PC-3 (cell line): ENCODE measurements at regions not wholly inside any gene's neighbourhood (a gene's known extent, or its start where the extent isn't known, plus 50 kb on each side); places are given as distances from the start of the nearest gene placed in this dataset.
A peak's percentile ranks its signal among the peaks of the same experiment; 100 is the strongest.
"Not testable (repeated sequence)": the region's sequence is repeated elsewhere in the genome, so short reads cannot be mapped to it uniquely, and the experiment has no call there.

Experiments used
- ATAC-seq: fragments of 200-7000 bp; cut with Tn5 transposase; 2 replicates; pipeline ENCODE4 v1.9.1; 2020; ENCODE audit warnings: mild to moderate bottlenecking, moderate library complexity
- BruUV-seq: library from RNA; stranded (reverse); fragments of 400-500 nt; replicated peaks from 2 replicates; lab custom pipeline; 2021; lab: Mats Ljungman, UMichigan
- CTCF ChIA-PET: fragments of 300-600 bp; sonication (Branson Sonifier 250); formaldehyde crosslinking; loops from one replicate; lab custom pipeline; 2022; ENCODE audit warnings: antibody characterized with exemption; lab: Charles Lee
- POLR2A ChIA-PET: fragments of 300-600 bp; sonication (Branson Sonifier 250); formaldehyde crosslinking; loops from one replicate; lab custom pipeline; 2022; ENCODE audit warnings: antibody characterized with exemption; ENCODE audit not compliant: unreplicated experiment; lab: Charles Lee
- DNase-seq: peaks from one replicate; pipeline ENCODE4 v3.0.0-alpha.2; 2015
- H2AFZ ChIP-seq: fragments of 300-600 bp; sonication (generic); 2 replicates; pipeline ENCODE4 v1.6.0; 2016; ENCODE audit warnings: antibody characterized with exemption, low read length
- H3F3A ChIP-seq: fragments of 300-600 bp; sonication (generic); one replicate; pipeline ENCODE4 v1.6.0; 2017; ENCODE audit warnings: antibody characterized with exemption, low read length, control low read depth, mild to moderate bottlenecking; ENCODE audit not compliant: unreplicated experiment
- H3K27ac ChIP-seq: fragments of 300-600 bp; sonication (generic); 2 replicates; pipeline ENCODE4 v1.5.1; 2016; ENCODE audit warnings: mild to moderate bottlenecking, low read length
- H3K27me3 ChIP-seq: fragments of 300-600 bp; sonication (generic); 2 replicates; pipeline ENCODE4 v1.6.1; 2016; ENCODE audit warnings: low read length, mixed read lengths
- H3K36me3 ChIP-seq: fragments of 300-600 bp; sonication (generic); 2 replicates; pipeline ENCODE4 v1.6.1; 2016; ENCODE audit warnings: low read depth, mixed run types, low read length, mixed read lengths
- H3K4me1 ChIP-seq: fragments of 300-600 bp; sonication (generic); 2 replicates; pipeline ENCODE4 v1.5.1; 2016; ENCODE audit warnings: low read length; ENCODE audit not compliant: insufficient read depth
- H3K4me2 ChIP-seq: fragments of 300-600 bp; sonication (generic); 2 replicates; pipeline ENCODE4 v1.6.0; 2016; ENCODE audit warnings: low read length
- H3K4me3 ChIP-seq: fragments of 300-600 bp; sonication (generic); 2 replicates; pipeline ENCODE4 v1.5.1; 2016; ENCODE audit warnings: mild to moderate bottlenecking, low read length, mixed read lengths
- H3K79me2 ChIP-seq: fragments of 300-600 bp; sonication (generic); 2 replicates; pipeline ENCODE4 v1.6.1; 2017; ENCODE audit warnings: low read length, mixed read lengths
- H3K9ac ChIP-seq: fragments of 300-600 bp; sonication (generic); 2 replicates; pipeline ENCODE4 v1.6.0; 2016; ENCODE audit warnings: mild to moderate bottlenecking, low read length
- H3K9me2 ChIP-seq: fragments of 300-600 bp; sonication (generic); replicated peaks from 2 replicates; pipeline ENCODE4 v1.6.1; 2016; ENCODE audit warnings: mixed run types, low read length, mixed read lengths
- H3K9me3 ChIP-seq: fragments of 300-600 bp; sonication (generic); 2 replicates; pipeline ENCODE4 v1.6.1; 2016; ENCODE audit warnings: low read length, mixed read lengths
- H4K20me1 ChIP-seq: fragments of 300-600 bp; sonication (generic); 2 replicates; pipeline ENCODE4 v1.6.1; 2016; ENCODE audit warnings: low read length, mixed read lengths
- EZH2 ChIP-seq: fragments of 300-600 bp; sonication (generic); IDR thresholded peaks from one replicate; pipeline ENCODE4 v1.6.1; 2017; ENCODE audit warnings: antibody characterized with exemption, mild to moderate bottlenecking, low read length; ENCODE audit not compliant: unreplicated experiment
- EZH2phosphoT487 ChIP-seq: fragments of 300-600 bp; sonication (generic); IDR thresholded peaks from 2 replicates; pipeline ENCODE4 v1.6.1; 2018; ENCODE audit warnings: mild to moderate bottlenecking, antibody characterized with exemption, low read length, borderline replicate concordance
- intact Hi-C: fragments of 100-400 bp; cut with micrococcal nuclease; formaldehyde crosslinking; loops from 2 replicates; pipeline ENCODE4 v1.9.0; 2023
- TF ChIP-seq, protein P1 (sequence below): fragments of 300-600 bp; sonication (generic); conservative IDR thresholded peaks from 2 replicates; pipeline ENCODE4 v1.5.1; 2017; ENCODE audit warnings: antibody characterized with exemption, low read depth, mild to moderate bottlenecking, low read length

GRCh38 chr1:121518726-121519041 lies 333.9 kb downstream of the SRGAP2C start:
- H4K20me1 ChIP-seq = no peaks in the 10 kb centered on the region
- H3K79me2 ChIP-seq = no peaks in the 10 kb centered on the region
- H3K4me3 ChIP-seq = peak overlapping the region; percentile 78
- ChIA-PET CTCF (no interaction called here), POLR2A (no interaction called here)
- peak overlapping the region; percentile 96 for H2AFZ ChIP-seq
- no peak for ATAC-seq
- no peak overlapping the region for H3K27ac ChIP-seq
- no TSS peak for BruUV-seq
- H3K9ac ChIP-seq = peak overlapping the region; percentile 59
- DNase-seq = no peak
- H3K9me2 ChIP-seq = no peaks in the 10 kb centered on the region
- peaks cover 7% of the 10 kb centered on the region for H3K4me1 ChIP-seq
- intact Hi-C loops = no loop called here
- no peaks in the 10 kb centered on the region for H3K27me3 ChIP-seq
- peak overlapping the region; percentile 83 for H3K4me2 ChIP-seq
- no peaks in the 10 kb centered on the region for H3F3A ChIP-seq
- H3K36me3 ChIP-seq = no peaks in the 10 kb centered on the region
- no peaks in the 10 kb centered on the region for H3K9me3 ChIP-seq
- TF ChIP-seq EZH2 = no peak

DNA sequence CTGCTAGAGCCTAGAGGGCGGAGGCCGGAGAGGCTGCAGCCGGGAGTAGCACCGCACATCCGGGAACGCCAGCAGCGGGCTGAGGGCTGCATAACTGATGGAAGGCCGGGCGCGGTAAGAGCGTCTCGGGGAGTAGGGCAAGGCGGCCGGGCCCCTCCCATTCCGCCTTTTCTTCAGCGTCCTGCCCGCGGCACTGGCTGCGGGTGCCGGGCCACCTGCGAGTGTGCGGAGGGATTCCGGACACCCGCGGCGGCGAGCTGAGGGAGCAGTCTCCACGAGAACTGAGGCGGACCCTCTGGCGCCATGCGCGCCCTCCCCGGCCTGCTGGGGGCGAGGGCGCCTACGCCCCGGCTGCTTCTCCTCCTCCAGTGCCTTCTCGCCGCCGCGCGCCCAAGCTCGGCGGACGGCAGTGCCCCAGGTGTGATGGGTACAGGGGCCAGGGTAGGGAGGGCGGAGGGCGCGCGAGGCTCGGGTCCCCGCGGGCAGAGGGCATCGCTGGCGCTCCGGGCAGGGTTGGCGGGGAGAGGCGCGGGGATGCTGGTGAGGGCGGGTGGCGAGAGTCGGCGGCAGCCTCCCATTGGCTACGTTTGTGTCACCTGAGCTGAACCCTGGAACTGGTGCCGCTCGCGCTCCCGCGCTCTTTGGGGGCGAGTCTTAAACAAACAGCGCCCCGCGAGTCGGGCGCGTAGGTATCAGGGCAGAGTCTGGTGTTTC lies 334.4 kb downstream of the SRGAP2C start:
- POLR2A ChIA-PET = no interaction called here

DNA sequence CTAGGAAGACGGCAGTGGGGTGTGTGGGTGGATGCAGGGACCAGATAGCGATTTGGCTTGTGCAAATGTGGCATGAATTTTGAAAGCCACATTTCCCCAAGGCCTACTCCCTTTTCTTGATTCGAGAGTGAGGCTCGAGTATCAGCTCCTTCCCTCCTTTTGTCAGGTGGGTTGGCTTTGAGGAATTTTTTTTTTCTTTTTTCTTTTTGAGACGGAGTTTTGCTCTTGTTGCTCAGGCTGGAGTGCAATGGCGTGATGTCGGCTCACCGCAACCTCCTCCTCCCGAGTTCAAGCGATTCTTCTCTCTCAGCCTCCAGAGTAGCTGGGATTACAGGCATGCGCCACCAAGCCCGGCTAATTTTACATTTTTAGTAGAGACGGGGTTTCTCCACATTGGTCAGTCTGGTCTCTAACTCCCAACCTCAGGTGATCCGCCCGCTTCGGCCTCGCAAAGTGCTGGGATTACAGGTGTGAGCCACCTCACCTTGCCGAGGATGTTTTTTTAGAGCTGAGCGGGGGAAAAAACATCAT lies 335.0 kb downstream of the SRGAP2C start:
- H3K4me1 ChIP-seq, H4K20me1 ChIP-seq, H3F3A ChIP-seq, H3K27ac ChIP-seq, ATAC-seq, CTCF ChIA-PET, H3K27me3 ChIP-seq, H3K36me3 ChIP-seq, H3K79me2 ChIP-seq, H3K9me3 ChIP-seq, DNase-seq, POLR2A ChIA-PET, intact Hi-C loops, BruUV-seq, H3K9me2 ChIP-seq: not testable (repeated sequence)
- Histone ChIP-seq H2AFZ (peak overlapping the region; percentile 96), H3K9ac (peak overlapping the region; percentile 59; the same call in 1 of the 2 replicates), H3K4me3 (peak overlapping the region; percentile 78), H3K4me2 (peak overlapping the region; percentile 83)

More for the DNA sequence above, 334.4 kb downstream of the SRGAP2C start:
- H3K27me3 ChIP-seq = no peaks in the 10 kb centered on the region
- peak overlapping the region; percentile 59 for H3K9ac ChIP-seq
- H3K9me2 ChIP-seq = no peaks in the 10 kb centered on the region
- peak overlapping the region; percentile 83 for H3K4me2 ChIP-seq
- H3K4me1 ChIP-seq = peaks cover 7% of the 10 kb centered on the region
- H3K36me3 ChIP-seq = no peaks in the 10 kb centered on the region
- CTCF ChIA-PET = no interaction called here
- no peaks in the 10 kb centered on the region for H4K20me1 ChIP-seq
- peak overlapping the region; percentile 96 for H2AFZ ChIP-seq
- H3K27ac ChIP-seq = no peak overlapping the region
- ATAC-seq (peak; percentile 85), DNase-seq (peak; percentile 39)
- no peak for TF ChIP-seq EZH2phosphoT487
- TF ChIP-seq, protein P1, sequence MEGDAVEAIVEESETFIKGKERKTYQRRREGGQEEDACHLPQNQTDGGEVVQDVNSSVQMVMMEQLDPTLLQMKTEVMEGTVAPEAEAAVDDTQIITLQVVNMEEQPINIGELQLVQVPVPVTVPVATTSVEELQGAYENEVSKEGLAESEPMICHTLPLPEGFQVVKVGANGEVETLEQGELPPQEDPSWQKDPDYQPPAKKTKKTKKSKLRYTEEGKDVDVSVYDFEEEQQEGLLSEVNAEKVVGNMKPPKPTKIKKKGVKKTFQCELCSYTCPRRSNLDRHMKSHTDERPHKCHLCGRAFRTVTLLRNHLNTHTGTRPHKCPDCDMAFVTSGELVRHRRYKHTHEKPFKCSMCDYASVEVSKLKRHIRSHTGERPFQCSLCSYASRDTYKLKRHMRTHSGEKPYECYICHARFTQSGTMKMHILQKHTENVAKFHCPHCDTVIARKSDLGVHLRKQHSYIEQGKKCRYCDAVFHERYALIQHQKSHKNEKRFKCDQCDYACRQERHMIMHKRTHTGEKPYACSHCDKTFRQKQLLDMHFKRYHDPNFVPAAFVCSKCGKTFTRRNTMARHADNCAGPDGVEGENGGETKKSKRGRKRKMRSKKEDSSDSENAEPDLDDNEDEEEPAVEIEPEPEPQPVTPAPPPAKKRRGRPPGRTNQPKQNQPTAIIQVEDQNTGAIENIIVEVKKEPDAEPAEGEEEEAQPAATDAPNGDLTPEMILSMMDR = no peak
- no peak for TF ChIP-seq EZH2
- H3K9me3 ChIP-seq = no peaks in the 10 kb centered on the region
- H3K4me3 ChIP-seq = peak overlapping the region; percentile 78
- intact Hi-C loops = no loop called here
- TSS peak; percentile 60 for BruUV-seq
- H3F3A ChIP-seq = no peaks in the 10 kb centered on the region
- no peaks in the 10 kb centered on the region for H3K79me2 ChIP-seq
